Adrenal gland (tissue), 9 donors: ENCODE measurements at regions not wholly inside any gene's neighbourhood (a gene's known extent, or its start where the extent isn't known, plus 50 kb on each side); places are given as distances from the start of the nearest gene placed in this dataset.

Experiments used
- DNase-seq, 7 donors: peaks; one replicate each; pipeline ENCODE4 v3.0.0-alpha.2; 2019 to 2020
- H3K27ac ChIP-seq, 5 donors: fragments of 200-600 bp; sonication (generic) in 4 of 5; 1 replicate in 3 of 5; 2 replicates in 2 of 5; pipeline versions ENCODE4 v1.5.1 to v1.8.0; 2016 to 2020; ENCODE audit warnings: mild to moderate bottlenecking in 1 of 5
- H3K27me3 ChIP-seq: fragments of 200-600 bp; 2 replicates; pipeline ENCODE4 v1.8.0; 2021
- H3K36me3 ChIP-seq, 2 donors: fragments of 200-600 bp; replicated peaks in 1 of 2; 1 replicate in 1 of 2; 2 replicates in 1 of 2; pipeline versions ENCODE4 v1.5.1 to v1.8.0; 2018 to 2022
- H3K4me1 ChIP-seq, 2 donors: fragments of 200-600 bp; replicated peaks in 1 of 2; 1 replicate in 1 of 2; 2 replicates in 1 of 2; pipeline versions ENCODE4 v1.5.1 to v1.8.0; 2018 to 2021
- H3K4me3 ChIP-seq, 4 donors: fragments of 200-600 bp; sonication (generic) in 3 of 4; one replicate each; pipeline ENCODE4 v1.5.1; 2016 to 2018
- H3K9me3 ChIP-seq, 3 donors: fragments of 200-600 bp; sonication (generic) in 1 of 3; replicated peaks in 1 of 3; 1 replicate in 2 of 3; 2 replicates in 1 of 3; pipeline versions ENCODE4 v1.5.1 to v1.8.0; 2016 to 2021
- POLR2A ChIP-seq, 2 donors: fragments of 450-650 bp; IDR thresholded peaks; one replicate each; pipeline ENCODE4 v1.6.1; 2017; ENCODE audit warnings: antibody characterized with exemption in 2 of 2, mild to moderate bottlenecking in 2 of 2, moderate library complexity in 1 of 2
- WGBS, 4 donors: extraction: QIAGEN DNeasy Blood & Tissue Kit in 2 of 4; methylation state at CpG; one replicate each; pipeline versions ENCODE4 v1.1.5 to v1.1.7; 2013 to 2017; 5-methylcytosine and 5-hydroxymethylcytosine counted together
- intact Hi-C, 2 donors: fragments of 100-400 bp; cut with DNase I; formaldehyde crosslinking; loops; one replicate each; pipeline versions ENCODE4 v1.14.1 to v1.15.0; 2022 to 2023
- small RNA-seq, 2 donors: library from RNA; depleted of rRNA; stranded (forward); fragments of <200 nt; gene quantifications; one replicate each; pipeline ENCODE3, GENCODE V24; 2016
- TF ChIP-seq, protein P1 (sequence below), 6 experiments: fragments of 450-650 bp in 4 of 6; fragments of 200-600 bp in 2 of 6; sonication (generic) in 1 of 6; IDR thresholded peaks; 1 replicate in 5 of 6; 2 replicates in 1 of 6; pipeline versions ENCODE4 v1.5.1 to v1.8.0; 2016 to 2021; ENCODE audit warnings: antibody characterized with exemption in 6 of 6, mild to moderate bottlenecking in 2 of 6, moderate library complexity in 1 of 6
- donor health status: healthy with polysubstance abuse.
- donor health status: Bipolar disorder and iron deficiency.
- donor health status: DM: yes; HTN: yes; CAD: no.
- donor health status: DM: no; HTN: no; CAD: no.
- donor health status: DM: no; HTN: no; CAD: no.

DNA sequence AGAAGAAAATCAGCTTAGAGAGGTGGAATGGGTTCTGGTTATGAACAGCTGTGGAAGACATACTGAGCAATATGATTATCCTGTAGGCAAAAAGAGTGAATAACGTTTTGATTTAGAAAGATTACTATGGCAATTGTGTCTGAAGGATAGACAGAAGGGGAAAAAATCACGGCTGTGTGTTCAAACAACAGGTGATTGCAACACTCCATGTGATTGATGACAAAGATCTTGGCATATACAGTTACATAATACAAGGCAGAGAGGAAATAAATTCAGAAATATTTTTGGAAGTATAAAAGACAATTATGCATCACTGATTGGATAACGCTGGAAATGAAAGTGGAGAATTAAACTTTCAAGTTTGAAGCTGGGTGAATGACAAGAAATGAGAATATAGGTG lies 58.5 kb upstream of the KCNJ3 start:
- no peaks in the 10 kb centered on the region for H3K9me3 ChIP-seq
- H3K4me3 ChIP-seq, result no peak overlapping the region
- no peaks in the 10 kb centered on the region for H3K4me1 ChIP-seq
- DNase-seq, result no peak
- no peak overlapping the region for H3K27ac ChIP-seq
- TF ChIP-seq, protein P1, sequence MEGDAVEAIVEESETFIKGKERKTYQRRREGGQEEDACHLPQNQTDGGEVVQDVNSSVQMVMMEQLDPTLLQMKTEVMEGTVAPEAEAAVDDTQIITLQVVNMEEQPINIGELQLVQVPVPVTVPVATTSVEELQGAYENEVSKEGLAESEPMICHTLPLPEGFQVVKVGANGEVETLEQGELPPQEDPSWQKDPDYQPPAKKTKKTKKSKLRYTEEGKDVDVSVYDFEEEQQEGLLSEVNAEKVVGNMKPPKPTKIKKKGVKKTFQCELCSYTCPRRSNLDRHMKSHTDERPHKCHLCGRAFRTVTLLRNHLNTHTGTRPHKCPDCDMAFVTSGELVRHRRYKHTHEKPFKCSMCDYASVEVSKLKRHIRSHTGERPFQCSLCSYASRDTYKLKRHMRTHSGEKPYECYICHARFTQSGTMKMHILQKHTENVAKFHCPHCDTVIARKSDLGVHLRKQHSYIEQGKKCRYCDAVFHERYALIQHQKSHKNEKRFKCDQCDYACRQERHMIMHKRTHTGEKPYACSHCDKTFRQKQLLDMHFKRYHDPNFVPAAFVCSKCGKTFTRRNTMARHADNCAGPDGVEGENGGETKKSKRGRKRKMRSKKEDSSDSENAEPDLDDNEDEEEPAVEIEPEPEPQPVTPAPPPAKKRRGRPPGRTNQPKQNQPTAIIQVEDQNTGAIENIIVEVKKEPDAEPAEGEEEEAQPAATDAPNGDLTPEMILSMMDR (IDR thresholded peaks at IDR 0.05), result no peak
- TF ChIP-seq POLR2A (IDR thresholded peaks at IDR 0.05), result no peak
- 53 to 59% (median 54%) methylated on average over 3 of the region's 3 CpGs for WGBS, 4 donors
- no peaks in the 10 kb centered on the region for H3K36me3 ChIP-seq
- intact Hi-C loops, result no loop called here
- no peaks in the 10 kb centered on the region for H3K27me3 ChIP-seq

Small RNA genes in the stretch of these regions (small RNA-seq; reads per million reads assigned to genes)
- gene RNA5SP107, result 0 reads per million in 2 donors
